Right ventricle myocardium superior (tissue), 1 donor: ENCODE measurements at regions not wholly inside any gene's neighbourhood (a gene's known extent, or its start where the extent isn't known, plus 50 kb on each side); places are given as distances from the start of the nearest gene placed in this dataset.
A peak's percentile ranks its signal among the peaks of the same experiment; 100 is the strongest.
"Not testable (repeated sequence)": the region's sequence is repeated elsewhere in the genome, so short reads cannot be mapped to it uniquely, and the experiment has no call there.

Experiments used
- ATAC-seq: fragments of 200-7000 bp; cut with Tn5 transposase; one replicate; pipeline ENCODE4 v1.9.1; 2020; ENCODE audit warnings: mild to moderate bottlenecking; ENCODE audit not compliant: poor library complexity
- DNase-seq: peaks from one replicate; pipeline ENCODE4 v3.0.0-alpha.2; 2020
- intact Hi-C: fragments of 100-400 bp; cut with DNase I; formaldehyde crosslinking; loops from one replicate; pipeline ENCODE4 v1.11.2; 2022
- donor health status: DM: no; HTN: yes; CAD: no; lungs with severe emphysema.

DNA sequence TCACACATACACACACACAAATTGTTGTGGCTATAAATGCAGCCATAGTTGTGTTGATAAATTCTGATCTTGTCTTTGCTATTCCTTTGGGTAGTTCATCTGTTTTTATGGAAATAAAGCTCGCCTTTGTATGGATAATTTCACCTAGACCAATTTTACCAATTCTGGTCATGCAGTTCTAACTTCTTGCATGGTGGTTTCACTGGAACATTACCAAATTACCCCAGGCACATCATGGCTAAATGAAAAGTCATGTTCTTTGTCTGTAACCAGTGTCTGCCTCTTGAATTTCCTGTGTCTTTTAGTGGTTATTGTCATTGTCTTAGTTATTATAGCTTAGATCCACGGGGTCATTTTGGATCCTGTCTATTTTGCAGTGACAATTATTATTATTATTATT, 50.3 kb upstream of the TMC1 start:
- intact Hi-C loops, result no loop called here
- ATAC-seq (no peak), DNase-seq (no peak)

DNA sequence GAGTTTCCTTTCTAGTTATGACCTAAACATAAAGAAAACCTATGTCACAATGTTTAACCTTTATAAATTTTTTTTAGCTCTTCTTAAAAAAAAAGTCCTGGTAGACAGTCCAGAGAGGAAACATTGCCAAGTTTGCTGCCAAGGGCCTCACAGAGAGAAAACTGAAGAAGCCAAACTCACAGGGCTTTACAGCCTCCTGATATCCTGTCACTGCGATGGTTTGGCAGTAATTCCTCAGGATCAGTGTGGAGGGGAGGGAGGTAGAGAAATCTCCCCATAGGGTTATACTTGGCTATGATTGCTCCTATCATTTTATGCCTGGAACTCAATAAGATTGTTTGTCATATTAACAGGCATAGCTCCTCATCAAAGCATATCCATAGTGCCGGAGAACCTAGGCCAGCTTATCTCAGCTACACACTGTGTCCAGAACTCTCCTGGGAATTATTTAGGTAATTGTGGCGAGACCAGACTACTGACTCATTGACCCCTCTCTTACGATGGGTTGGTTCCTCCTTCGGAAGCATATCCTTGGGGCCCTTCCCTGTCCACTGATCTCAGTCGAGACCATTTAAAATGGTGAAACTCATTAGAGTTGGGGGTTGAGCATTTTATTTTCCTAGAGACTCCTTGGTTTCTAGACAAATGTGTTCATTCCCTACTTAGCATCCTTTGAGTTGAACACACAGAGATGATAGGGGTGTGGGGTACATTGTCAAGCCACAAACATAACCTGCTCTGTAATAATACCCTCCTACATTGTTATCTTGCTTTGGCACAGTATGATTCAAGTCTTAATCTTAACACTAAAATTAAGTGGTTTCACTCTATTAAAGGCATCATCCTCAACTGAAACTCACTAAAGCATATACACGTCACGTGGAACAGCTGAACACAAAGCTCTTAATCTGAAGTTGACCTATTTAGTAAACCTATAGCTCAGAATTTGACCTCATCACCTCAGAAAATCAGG, 53.4 kb upstream of the TMC1 start:
- ATAC-seq, result no peak
- DNase-seq, result no peak
- intact Hi-C loops, result no loop called here

- no peak for ATAC-seq
- intact Hi-C loops, result no loop called here
- DNase-seq, result no peak
These were observed 55.8 kb upstream of the TMC1 start for GRCh38 chr9:72465593-72465984.

- intact Hi-C loops, result no loop called here
- peak; percentile 34 for ATAC-seq
- DNase-seq, result no peak
These were observed 56.4 kb upstream of the TMC1 start for GRCh38 chr9:72464857-72465592.

DNA sequence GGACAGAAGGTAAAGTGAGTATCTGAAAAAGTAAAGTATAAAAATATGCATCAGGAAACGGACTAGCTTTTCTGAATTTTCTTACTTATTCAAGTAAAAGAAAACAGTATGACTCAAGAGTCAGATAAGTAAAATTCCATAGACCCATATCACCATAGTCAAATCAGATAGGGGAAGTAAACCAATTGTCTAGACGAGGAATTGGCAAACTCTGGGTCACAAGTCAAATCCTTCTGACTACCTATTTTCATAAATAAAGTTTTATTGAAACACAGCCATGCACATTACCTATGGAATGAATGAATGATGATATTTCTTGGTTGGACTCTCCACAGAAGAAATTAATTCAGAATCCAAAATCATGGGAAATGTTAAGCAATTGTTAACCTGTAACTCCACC, 59.1 kb upstream of the TMC1 start:
- DNase-seq (no peak), ATAC-seq (no peak)
- intact Hi-C loops, result no loop called here

- ATAC-seq, result no peak
- no peak for DNase-seq
- intact Hi-C loops, result no loop called here
These were observed 60.8 kb upstream of the TMC1 start for GRCh38 chr9:72460342-72461312.

- ATAC-seq, result no peak
- intact Hi-C loops, result no loop called here
- DNase-seq, result no peak
These were observed 62.1 kb upstream of the TMC1 start for GRCh38 chr9:72459308-72459707.

DNA sequence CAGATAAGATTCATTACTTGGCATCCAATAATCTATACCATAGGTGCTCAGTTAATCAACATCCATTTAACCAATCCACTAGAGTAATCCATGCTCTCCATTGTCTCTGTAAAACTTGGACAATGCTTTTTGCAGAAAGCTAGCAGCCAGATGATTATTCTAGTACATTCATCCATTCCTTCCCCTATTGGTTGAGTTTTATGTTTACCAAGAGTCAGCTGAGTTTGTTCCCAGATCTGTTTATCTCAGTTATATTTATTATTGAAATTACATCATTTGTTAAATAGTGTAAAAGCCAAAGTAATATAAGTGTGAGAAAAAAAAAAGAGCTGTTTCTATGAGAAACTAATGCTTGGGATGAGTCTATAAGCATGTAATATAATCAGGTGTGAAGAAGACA, 63.3 kb upstream of the TMC1 start:
- DNase-seq (no peak), ATAC-seq (no peak)
- intact Hi-C loops, result no loop called here

- intact Hi-C loops, result no loop called here
- no peak for ATAC-seq
- DNase-seq, result no peak
These were observed 64.0 kb upstream of the TMC1 start for GRCh38 chr9:72457366-72457765.

- ATAC-seq (no peak), DNase-seq (no peak)
- intact Hi-C loops, result no loop called here
These were observed 66.4 kb upstream of the TMC1 start for GRCh38 chr9:72454871-72455491.

GRCh38 chr9:72453797-72454196, 67.6 kb upstream of the TMC1 start:
- no peak for DNase-seq
- intact Hi-C loops, result no loop called here
- no peak for ATAC-seq

DNA sequence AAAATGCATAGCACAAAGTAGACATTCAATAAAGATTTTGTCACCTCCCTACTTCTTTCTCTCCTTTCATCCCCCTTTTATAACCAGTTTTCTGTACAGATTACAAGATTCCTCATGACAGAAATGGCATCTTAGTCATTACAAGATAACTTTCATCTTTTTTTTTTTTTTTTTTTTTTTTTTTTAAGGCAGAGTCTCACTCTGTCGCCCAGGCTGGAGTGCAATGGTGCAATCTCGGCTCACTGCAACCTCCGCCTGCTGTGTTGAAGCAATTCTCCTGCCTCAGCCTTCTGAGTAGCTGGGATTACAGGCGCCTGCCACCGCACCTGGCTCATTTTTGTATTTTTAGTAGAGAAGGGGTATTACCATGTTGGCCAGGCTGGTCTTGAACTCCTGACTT, 75.2 kb upstream of the TMC1 start:
- ATAC-seq, DNase-seq, intact Hi-C loops: not testable (repeated sequence)

DNA sequence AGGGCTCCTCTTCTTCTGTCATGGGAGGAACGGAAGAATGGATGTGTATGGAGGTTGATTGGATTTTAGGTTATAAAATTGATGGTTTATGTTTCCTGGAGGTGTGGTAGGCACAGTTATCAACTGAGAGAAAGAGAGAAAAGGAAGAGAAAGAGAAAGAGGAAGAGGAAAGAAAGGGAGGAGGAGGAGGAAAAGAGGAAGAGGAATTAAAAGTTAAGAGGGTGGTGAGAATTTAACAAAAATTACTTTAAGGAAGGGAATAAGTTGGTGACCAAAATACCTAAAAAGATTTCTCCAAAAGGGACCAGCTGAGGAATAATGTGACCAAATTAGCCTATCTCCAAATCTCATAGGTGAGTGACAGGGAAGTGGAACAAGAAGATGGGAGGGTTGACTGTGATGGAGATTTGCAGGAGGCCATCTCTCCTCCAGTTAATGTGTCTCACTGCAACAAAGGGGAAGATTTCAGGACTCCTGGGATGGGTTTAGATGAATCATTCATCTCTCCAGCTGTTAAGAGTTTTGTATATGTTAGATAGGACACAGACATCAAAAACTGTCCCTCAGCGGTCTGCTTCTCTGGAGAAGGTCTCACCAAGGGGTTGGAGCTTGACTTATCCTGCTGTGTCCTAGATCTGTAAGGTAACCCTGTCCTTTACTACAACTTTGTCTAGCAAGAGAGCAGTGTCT, 76.0 kb upstream of the TMC1 start:
- intact Hi-C loops, result no loop called here
- no peak for DNase-seq
- no peak for ATAC-seq

- DNase-seq, result no peak
- ATAC-seq, result no peak
- intact Hi-C loops, result no loop called here
These were observed 77.0 kb upstream of the TMC1 start for GRCh38 chr9:72444435-72444834.

DNA sequence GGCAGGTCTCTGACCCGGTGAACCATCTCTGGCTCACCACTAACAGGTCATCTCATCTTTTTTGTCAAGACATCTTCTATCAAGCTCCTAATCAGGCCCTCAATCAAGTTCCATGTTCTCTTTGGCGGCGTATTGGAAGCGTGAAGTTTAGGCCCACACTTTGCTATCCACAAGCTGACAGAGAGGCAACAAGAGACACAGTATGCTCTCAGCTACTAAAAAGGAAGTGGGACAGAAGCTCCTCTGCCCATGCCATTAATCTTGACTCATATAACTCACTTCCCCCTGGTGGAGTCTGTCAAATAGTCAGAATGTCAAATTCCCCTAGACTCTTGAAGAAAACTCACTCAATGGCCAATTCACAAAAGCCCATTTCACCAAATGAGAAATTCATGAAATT, 77.6 kb upstream of the TMC1 start:
- intact Hi-C loops, result no loop called here
- peak; percentile 64 for ATAC-seq
- no peak for DNase-seq

DNA sequence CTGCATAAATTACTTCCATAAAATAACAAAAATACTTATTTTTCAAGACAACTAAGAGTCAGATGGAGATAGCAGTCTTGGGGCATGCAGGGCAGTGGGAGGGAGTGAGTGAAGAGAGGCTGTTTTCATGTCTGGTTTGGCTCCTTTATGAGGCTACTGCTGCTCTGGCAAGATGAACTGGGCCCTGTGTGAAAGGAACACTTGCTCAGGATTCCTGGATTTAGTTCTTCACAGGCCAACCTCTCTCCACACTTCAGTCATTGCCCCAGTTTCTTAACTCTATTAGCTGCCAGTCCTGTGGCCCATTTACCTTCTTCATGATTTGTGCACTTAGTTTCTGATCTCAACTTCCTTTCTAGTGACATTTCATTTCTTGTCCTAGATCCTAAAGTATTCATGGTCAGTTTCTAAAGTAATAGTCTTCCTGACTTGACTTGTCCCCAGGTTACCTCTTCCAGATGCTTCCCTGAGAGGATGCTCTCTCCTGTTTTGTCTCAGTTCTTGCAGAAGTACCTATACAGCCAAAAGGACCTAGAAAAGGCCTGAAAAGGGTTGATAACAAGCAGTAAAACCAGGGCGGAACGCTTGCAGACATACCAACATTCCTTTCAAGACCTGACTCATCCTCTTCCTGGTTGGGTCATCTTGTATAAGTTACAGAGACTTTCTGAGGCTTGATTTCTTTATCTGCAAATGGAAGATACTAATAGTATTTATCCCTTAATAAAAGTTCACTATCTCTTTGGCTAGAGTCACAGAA, 77.0 kb upstream of the ZFAND5 start:
- intact Hi-C loops, result no loop called here
- ATAC-seq, result no peak

More for the DNA sequence above, 77.0 kb upstream of the ZFAND5 start:
- no peak for DNase-seq
